Chondrocyte (in vitro differentiated cells): ENCODE measurements at regions not wholly inside any gene's neighbourhood (a gene's known extent, or its start where the extent isn't known, plus 50 kb on each side); places are given as distances from the start of the nearest gene placed in this dataset.

Source experiments
- DNase-seq: peaks from one replicate; pipeline ENCODE4 v3.0.0; 2021; ENCODE audit warnings: mixed read lengths, low spot score
- H3K27ac Mint-ChIP-seq: one replicate; pipeline ENCODE4 v1.8.0; 2021; ENCODE audit warnings: mild to moderate bottlenecking, moderate library complexity, mixed read lengths; ENCODE audit not compliant: unreplicated experiment
- H3K27me3 Mint-ChIP-seq: 2 replicates; pipeline ENCODE4 v1.8.0; 2021; ENCODE audit warnings: low read depth, mixed read lengths
- H3K36me3 Mint-ChIP-seq: 2 replicates; pipeline ENCODE4 v1.8.0; 2021; ENCODE audit warnings: low read depth, mixed read lengths
- H3K4me1 Mint-ChIP-seq: 2 replicates; pipeline ENCODE4 v1.8.0; 2021; ENCODE audit warnings: low read depth, mild to moderate bottlenecking, mixed read lengths
- H3K4me3 Mint-ChIP-seq: one replicate; pipeline ENCODE4 v1.8.0; 2021; ENCODE audit warnings: mild to moderate bottlenecking, moderate library complexity, mixed read lengths; ENCODE audit not compliant: unreplicated experiment
- H3K9me3 Mint-ChIP-seq: 2 replicates; pipeline ENCODE4 v1.8.0; 2021; ENCODE audit warnings: low read depth, mixed read lengths
- CTCF ChIP-seq: fragments of 200-600 bp; sonication (generic); IDR thresholded peaks from 2 replicates; pipeline ENCODE4 v1.5.0; 2021; ENCODE audit warnings: antibody characterized with exemption, mild to moderate bottlenecking, moderate library complexity

GRCh38 chr12:42976122-42976521 lies 386.6 kb upstream of the PRICKLE1 start:
- DNase-seq, result no peak
- H3K27me3 Mint-ChIP-seq, result no peaks in the 10 kb centered on the region
- peaks cover 23% of the 10 kb centered on the region for H3K4me1 Mint-ChIP-seq
- no peak overlapping the region for H3K4me3 Mint-ChIP-seq
- TF ChIP-seq CTCF, result no peak
- H3K9me3 Mint-ChIP-seq, result peaks cover 18% of the 10 kb centered on the region
- peaks cover 2% of the 10 kb centered on the region for H3K36me3 Mint-ChIP-seq
- no peak overlapping the region for H3K27ac Mint-ChIP-seq

GRCh38 chr12:42969355-42969754 lies 379.8 kb upstream of the PRICKLE1 start:
- H3K9me3 Mint-ChIP-seq, result peaks cover 11% of the 10 kb centered on the region
- no peak overlapping the region for H3K4me3 Mint-ChIP-seq
- no peak for DNase-seq
- peaks cover 23% of the 10 kb centered on the region for H3K4me1 Mint-ChIP-seq
- no peaks in the 10 kb centered on the region for H3K27me3 Mint-ChIP-seq
- no peak for TF ChIP-seq CTCF
- H3K27ac Mint-ChIP-seq, result no peak overlapping the region
- peaks cover 3% of the 10 kb centered on the region for H3K36me3 Mint-ChIP-seq

- no peak for TF ChIP-seq CTCF
- peaks cover 3% of the 10 kb centered on the region for H3K36me3 Mint-ChIP-seq
- H3K27me3 Mint-ChIP-seq, result no peaks in the 10 kb centered on the region
- DNase-seq, result no peak
- no peak overlapping the region for H3K27ac Mint-ChIP-seq
- peaks cover 11% of the 10 kb centered on the region for H3K9me3 Mint-ChIP-seq
- H3K4me1 Mint-ChIP-seq, result peaks cover 28% of the 10 kb centered on the region
- H3K4me3 Mint-ChIP-seq, result no peak overlapping the region
Measured at GRCh38 chr12:42968426-42968825, 378.9 kb upstream of the PRICKLE1 start.

- TF ChIP-seq CTCF, result no peak
- no peaks in the 10 kb centered on the region for H3K27me3 Mint-ChIP-seq
- H3K4me3 Mint-ChIP-seq, result no peak overlapping the region
- H3K36me3 Mint-ChIP-seq, result peaks cover 3% of the 10 kb centered on the region
- DNase-seq, result no peak
- H3K9me3 Mint-ChIP-seq, result peaks cover 11% of the 10 kb centered on the region
- no peak overlapping the region for H3K27ac Mint-ChIP-seq
- peaks cover 33% of the 10 kb centered on the region for H3K4me1 Mint-ChIP-seq
Measured at GRCh38 chr12:42967850-42968249, 378.3 kb upstream of the PRICKLE1 start.

- peaks cover 60% of the 10 kb centered on the region for H3K4me1 Mint-ChIP-seq
- no peak overlapping the region for H3K4me3 Mint-ChIP-seq
- H3K36me3 Mint-ChIP-seq, result no peaks in the 10 kb centered on the region
- no peak for DNase-seq
- no peak overlapping the region for H3K27ac Mint-ChIP-seq
- H3K27me3 Mint-ChIP-seq, result no peaks in the 10 kb centered on the region
- H3K9me3 Mint-ChIP-seq, result peaks cover 2% of the 10 kb centered on the region
- no peak for TF ChIP-seq CTCF
Measured at GRCh38 chr12:42963988-42964387, 374.4 kb upstream of the PRICKLE1 start.
